EL (cell line): ENCODE measurements at regions not wholly inside any gene's neighbourhood (a gene's known extent, or its start where the extent isn't known, plus 50 kb on each side); places are given as distances from the start of the nearest gene placed in this dataset.
A peak's percentile ranks its signal among the peaks of the same experiment; 100 is the strongest.
"Not testable (repeated sequence)": the region's sequence is repeated elsewhere in the genome, so short reads cannot be mapped to it uniquely, and the experiment has no call there.

Experiments used
- DNase-seq: peaks from one replicate; pipeline ENCODE4 v3.0.0-alpha.2; 2016

GRCh38 chr9:75289332-75289731 is 201.0 kb downstream of the OSTF1 start:
- no peak for DNase-seq

- no peak for DNase-seq
These were observed 211.0 kb downstream of the OSTF1 start for GRCh38 chr9:75299324-75299723.

GRCh38 chr9:75333624-75334023 is 245.3 kb downstream of the OSTF1 start:
- DNase-seq = no peak

GRCh38 chr9:75358846-75359245 is 270.5 kb downstream of the OSTF1 start:
- no peak for DNase-seq

- no peak for DNase-seq
These were observed 271.3 kb downstream of the OSTF1 start for GRCh38 chr9:75359638-75360037.

- DNase-seq = no peak
These were observed 271.9 kb downstream of the OSTF1 start for GRCh38 chr9:75360252-75360651.

GRCh38 chr9:75362446-75362845 is 274.1 kb downstream of the OSTF1 start:
- DNase-seq = not testable (repeated sequence)

GRCh38 chr9:75365196-75365595 is 276.9 kb downstream of the OSTF1 start:
- DNase-seq = peak; percentile 1

GRCh38 chr9:75369989-75370388 is 281.7 kb downstream of the OSTF1 start:
- DNase-seq = no peak

GRCh38 chr9:75372499-75373268 is 284.4 kb downstream of the OSTF1 start:
- peak; percentile 0 for DNase-seq

GRCh38 chr9:75376680-75377254 is 288.5 kb downstream of the OSTF1 start:
- DNase-seq = no peak

- peak; percentile 2 for DNase-seq
These were observed 289.7 kb downstream of the OSTF1 start for GRCh38 chr9:75378036-75378435.

GRCh38 chr9:75378926-75379325 is 290.6 kb downstream of the OSTF1 start:
- no peak for DNase-seq

GRCh38 chr9:75382126-75382525 is 293.8 kb downstream of the OSTF1 start:
- DNase-seq = peak; percentile 1

GRCh38 chr9:75383420-75384034 is 295.2 kb downstream of the OSTF1 start:
- not testable (repeated sequence) for DNase-seq

- no peak for DNase-seq
These were observed 296.9 kb downstream of the OSTF1 start for GRCh38 chr9:75385236-75385635.

- DNase-seq = no peak
These were observed 300.8 kb downstream of the OSTF1 start for GRCh38 chr9:75389101-75389500.

GRCh38 chr9:75390951-75391350 is 302.6 kb downstream of the OSTF1 start:
- DNase-seq = no peak

GRCh38 chr9:75391497-75391896 is 303.2 kb downstream of the OSTF1 start:
- no peak for DNase-seq

- no peak for DNase-seq
These were observed 307.0 kb downstream of the OSTF1 start for GRCh38 chr9:75395336-75395735.

- no peak for DNase-seq
These were observed 309.5 kb downstream of the OSTF1 start for GRCh38 chr9:75397836-75398235.

- DNase-seq = no peak
These were observed 320.1 kb downstream of the OSTF1 start for GRCh38 chr9:75408391-75408790.

GRCh38 chr9:75410405-75410804 is 322.1 kb downstream of the OSTF1 start:
- DNase-seq = no peak
